Ectodermal cell (in vitro differentiated cells): ENCODE measurements at regions not wholly inside any gene's neighbourhood (a gene's known extent, or its start where the extent isn't known, plus 50 kb on each side); places are given as distances from the start of the nearest gene placed in this dataset.
"Not testable (repeated sequence)": the region's sequence is repeated elsewhere in the genome, so short reads cannot be mapped to it uniquely, and the experiment has no call there.

ENCODE experiments used
- H3K27ac ChIP-seq: 2 replicates; pipeline ENCODE4 v1.7.0; 2013; ENCODE audit warnings: mild to moderate bottlenecking, low read depth, low read length; ENCODE audit not compliant: insufficient read depth, poor library complexity, severe bottlenecking
- H3K27me3 ChIP-seq: 2 replicates; pipeline ENCODE4 v1.7.0; 2013; ENCODE audit warnings: mild to moderate bottlenecking, low read length; ENCODE audit not compliant: insufficient read depth, control insufficient read depth, poor library complexity, severe bottlenecking
- H3K36me3 ChIP-seq: one replicate; pipeline ENCODE4 v1.7.0; 2013; ENCODE audit warnings: low read length; ENCODE audit not compliant: control insufficient read depth, insufficient read depth
- H3K4me1 ChIP-seq: one replicate; pipeline ENCODE4 v1.7.0; 2013; ENCODE audit warnings: low read length; ENCODE audit not compliant: control insufficient read depth, insufficient read depth
- H3K4me3 ChIP-seq: 2 replicates; pipeline ENCODE4 v1.7.0; 2013; ENCODE audit warnings: low read depth, low read length, control low read depth; ENCODE audit not compliant: insufficient read depth
- H3K9me3 ChIP-seq: 2 replicates; pipeline ENCODE4 v1.7.0; 2013; ENCODE audit warnings: mild to moderate bottlenecking, low read length, moderate library complexity; ENCODE audit not compliant: control insufficient read depth
- WGBS, 2 experiments: methylation state at CpG; one replicate each; pipeline ENCODE4 v1.1.7; 2013; ENCODE audit warnings: missing lambda C conversion rate in 2 of 2; 5-methylcytosine and 5-hydroxymethylcytosine counted together

DNA sequence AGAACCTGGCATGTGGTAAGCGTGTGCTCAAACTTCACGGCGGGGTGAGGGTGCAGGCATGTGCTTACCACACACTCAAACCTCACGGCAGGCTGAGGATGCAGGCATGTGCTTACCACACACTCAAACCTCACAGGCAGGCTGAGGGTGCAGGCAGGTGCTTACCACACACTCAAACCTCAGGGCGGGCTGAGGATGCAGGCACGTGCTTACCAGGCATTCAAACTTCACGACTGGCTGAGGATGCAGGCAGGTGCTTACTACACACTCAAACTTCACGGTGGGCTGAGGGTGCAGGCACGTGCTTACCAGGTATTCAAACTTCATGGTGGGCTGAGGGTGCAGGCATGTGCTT, 105.0 kb upstream of the ALKAL2 start:
- Histone ChIP-seq H3K4me1 (peaks cover 9% of the 10 kb centered on the region), H3K27ac (no peak overlapping the region), H3K36me3 (no peaks in the 10 kb centered on the region), H3K27me3 (no peaks in the 10 kb centered on the region), H3K9me3 (no peaks in the 10 kb centered on the region), H3K4me3 (no peak overlapping the region)
- 94 to 96% methylated on average over 9 of the region's 9 CpGs for WGBS, 2 experiments

DNA sequence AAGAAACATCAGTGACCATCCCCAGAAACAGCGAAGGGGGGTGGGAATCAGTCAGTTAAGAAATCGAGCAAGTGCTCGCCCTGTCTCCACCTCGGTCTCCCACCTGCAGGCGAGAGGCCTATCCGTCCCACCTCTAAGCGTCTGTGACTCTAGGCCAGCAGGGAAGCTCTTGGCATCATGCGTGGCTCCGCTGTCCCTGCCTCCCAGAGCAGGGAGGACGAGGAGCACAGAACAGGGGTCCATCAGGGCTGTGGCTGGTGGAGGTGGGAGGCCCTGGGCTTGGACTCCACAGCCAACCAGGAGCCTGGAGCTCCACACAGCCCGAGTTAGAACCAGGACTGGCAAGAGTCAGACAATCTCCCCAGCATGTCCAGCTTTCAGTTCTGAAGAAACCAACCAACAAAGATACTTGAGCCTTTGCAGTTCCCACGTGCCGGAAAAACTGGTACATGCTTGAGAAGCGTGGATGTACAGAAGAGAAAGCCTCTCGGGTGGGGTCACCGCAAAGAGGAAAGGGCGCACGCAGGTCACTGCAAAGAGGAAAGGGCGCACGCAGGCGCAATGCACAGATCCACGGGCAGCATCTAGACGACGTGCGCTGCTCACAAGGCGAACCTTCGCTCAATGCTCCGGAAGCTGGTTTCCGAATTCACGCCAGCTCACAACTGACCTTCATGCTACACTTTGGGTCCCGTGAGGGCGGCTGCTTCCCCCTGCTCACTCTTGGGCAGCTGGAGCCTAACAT, 104.5 kb upstream of the ALKAL2 start:
- H3K9me3 ChIP-seq, result no peaks in the 10 kb centered on the region
- no peak overlapping the region for H3K27ac ChIP-seq
- H3K27me3 ChIP-seq, result no peaks in the 10 kb centered on the region
- no peak overlapping the region for H3K4me3 ChIP-seq
- peaks cover 9% of the 10 kb centered on the region for H3K4me1 ChIP-seq
- H3K36me3 ChIP-seq, result no peaks in the 10 kb centered on the region
- WGBS, 2 experiments, result 93% methylated on average over 32 of the region's 32 CpGs

DNA sequence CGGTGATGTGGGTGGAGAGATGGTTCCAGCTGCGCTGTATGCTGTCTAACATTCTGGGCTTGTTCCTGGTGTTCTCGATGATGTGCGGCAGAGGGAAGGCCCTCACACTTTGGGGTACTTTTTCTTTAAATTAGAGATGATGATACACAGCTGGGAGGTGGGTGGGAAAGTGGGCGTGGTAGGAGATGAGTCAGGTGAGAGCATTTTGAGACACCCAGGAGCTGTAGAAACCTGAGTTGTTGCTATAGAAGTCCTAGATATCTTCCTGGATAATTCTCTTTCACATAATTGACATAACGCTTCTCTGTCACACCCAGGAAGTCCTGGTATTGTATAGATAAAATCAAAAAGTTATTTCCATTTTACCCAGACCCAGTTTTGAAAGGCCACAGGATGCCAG, 103.8 kb upstream of the ALKAL2 start:
- no peaks in the 10 kb centered on the region for H3K9me3 ChIP-seq
- no peak overlapping the region for H3K27ac ChIP-seq
- H3K36me3 ChIP-seq, result no peaks in the 10 kb centered on the region
- peaks cover 9% of the 10 kb centered on the region for H3K4me1 ChIP-seq
- no peaks in the 10 kb centered on the region for H3K27me3 ChIP-seq
- H3K4me3 ChIP-seq, result no peak overlapping the region
- 93 to 98% methylated on average over 5 of the region's 6 CpGs for WGBS, 2 experiments

- H3K36me3 ChIP-seq, result no peaks in the 10 kb centered on the region
- H3K4me1 ChIP-seq, result peaks cover 9% of the 10 kb centered on the region
- H3K27ac ChIP-seq, result no peak overlapping the region
- 94 to 95% methylated on average over 14 of the region's 14 CpGs for WGBS, 2 experiments
- no peaks in the 10 kb centered on the region for H3K9me3 ChIP-seq
- H3K4me3 ChIP-seq, result no peak overlapping the region
- H3K27me3 ChIP-seq, result no peaks in the 10 kb centered on the region
Measured at GRCh38 chr2:390959-391358, 103.1 kb upstream of the ALKAL2 start.

DNA sequence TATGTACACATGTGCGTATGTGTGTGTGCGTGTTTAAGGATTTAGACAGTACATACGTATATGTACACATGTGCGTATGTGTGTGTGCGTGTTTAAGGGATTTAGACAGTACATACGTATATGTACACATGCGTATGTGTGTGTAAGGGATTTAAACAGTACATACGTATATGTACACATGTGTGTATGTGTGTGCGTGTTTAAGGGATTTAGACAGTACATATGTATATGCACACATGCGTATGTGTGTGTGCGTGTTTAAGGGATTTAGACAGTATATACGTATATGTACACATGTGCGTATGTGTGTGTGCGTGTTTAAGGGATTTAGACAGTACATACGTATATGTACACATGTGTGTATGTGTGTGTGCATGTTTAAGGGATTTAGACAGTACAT, 102.1 kb upstream of the ALKAL2 start:
- H3K36me3 ChIP-seq, H3K27ac ChIP-seq, H3K27me3 ChIP-seq, H3K4me1 ChIP-seq, H3K9me3 ChIP-seq, H3K4me3 ChIP-seq: not testable (repeated sequence)
- WGBS, 2 experiments, result 97% methylated on average over 15 of the region's 15 CpGs

GRCh38 chr2:388752-389151, 100.9 kb upstream of the ALKAL2 start:
- not testable (repeated sequence) for H3K9me3 ChIP-seq, H3K4me1 ChIP-seq, H3K4me3 ChIP-seq, H3K36me3 ChIP-seq, H3K27me3 ChIP-seq, H3K27ac ChIP-seq
- WGBS, 2 experiments, result 95 to 96% methylated on average over 24 of the region's 24 CpGs

GRCh38 chr2:387980-388421, 100.1 kb upstream of the ALKAL2 start:
- no peak overlapping the region for H3K4me3 ChIP-seq
- 88 to 90% methylated on average over 18 of the region's 18 CpGs for WGBS, 2 experiments
- no peaks in the 10 kb centered on the region for H3K27me3 ChIP-seq
- H3K9me3 ChIP-seq, result no peaks in the 10 kb centered on the region
- H3K36me3 ChIP-seq, result no peaks in the 10 kb centered on the region
- H3K27ac ChIP-seq, result no peak overlapping the region
- peaks cover 8% of the 10 kb centered on the region for H3K4me1 ChIP-seq

DNA sequence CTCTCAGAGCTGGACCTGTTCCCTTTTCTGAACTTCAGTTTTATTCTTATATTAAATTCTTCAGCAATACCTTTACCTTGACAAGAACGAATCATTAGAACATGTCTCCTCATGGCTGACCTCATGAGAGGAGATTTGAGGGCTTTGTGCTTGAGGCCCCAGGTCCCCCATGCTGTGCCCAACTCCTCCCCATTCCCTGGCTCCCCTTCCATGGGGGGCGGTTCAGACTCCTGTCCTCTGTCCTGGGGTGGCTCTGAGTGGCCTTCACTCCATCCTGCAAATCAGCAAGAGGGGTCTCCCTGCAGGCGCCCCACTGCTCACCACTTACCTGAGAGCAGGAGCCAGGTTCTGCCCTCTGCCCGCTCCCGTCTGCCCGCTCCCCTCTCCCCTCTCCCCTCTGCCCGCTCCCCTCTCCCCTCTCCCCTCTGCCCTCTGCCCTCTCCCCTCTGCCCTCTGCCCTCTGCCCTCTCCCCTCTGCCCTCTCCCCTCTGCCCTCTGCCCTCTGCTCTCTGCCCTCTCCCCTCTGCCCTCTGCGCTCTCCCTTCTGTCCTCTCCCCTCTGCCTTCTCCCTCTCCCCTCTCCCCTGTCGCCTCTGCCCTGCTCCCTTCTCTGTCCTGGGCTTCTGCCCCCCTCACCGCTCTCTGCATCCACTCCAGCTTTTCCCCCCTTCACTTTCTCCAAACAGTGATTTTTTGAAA, 98.7 kb upstream of the ALKAL2 start:
- 83 to 86% methylated on average over 6 to 7 of the region's 10 CpGs for WGBS, 2 experiments
- Histone ChIP-seq H3K4me1 (no peaks in the 10 kb centered on the region), H3K36me3 (no peaks in the 10 kb centered on the region)

GRCh38 chr2:385785-386184, 97.9 kb upstream of the ALKAL2 start:
- H3K4me3 ChIP-seq, result no peak overlapping the region
- peaks cover 4% of the 10 kb centered on the region for H3K27me3 ChIP-seq
- no peaks in the 10 kb centered on the region for H3K4me1 ChIP-seq
- H3K27ac ChIP-seq, result no peak overlapping the region
- no peaks in the 10 kb centered on the region for H3K36me3 ChIP-seq
- no peaks in the 10 kb centered on the region for H3K9me3 ChIP-seq
- WGBS, 2 experiments, result 75 to 78% methylated on average over 6 of the region's 6 CpGs

More for the DNA sequence above, 98.7 kb upstream of the ALKAL2 start:
- H3K4me3 ChIP-seq, result no peak overlapping the region
- no peak overlapping the region for H3K27ac ChIP-seq
- no peaks in the 10 kb centered on the region for H3K9me3 ChIP-seq
- peaks cover 2% of the 10 kb centered on the region for H3K27me3 ChIP-seq

DNA sequence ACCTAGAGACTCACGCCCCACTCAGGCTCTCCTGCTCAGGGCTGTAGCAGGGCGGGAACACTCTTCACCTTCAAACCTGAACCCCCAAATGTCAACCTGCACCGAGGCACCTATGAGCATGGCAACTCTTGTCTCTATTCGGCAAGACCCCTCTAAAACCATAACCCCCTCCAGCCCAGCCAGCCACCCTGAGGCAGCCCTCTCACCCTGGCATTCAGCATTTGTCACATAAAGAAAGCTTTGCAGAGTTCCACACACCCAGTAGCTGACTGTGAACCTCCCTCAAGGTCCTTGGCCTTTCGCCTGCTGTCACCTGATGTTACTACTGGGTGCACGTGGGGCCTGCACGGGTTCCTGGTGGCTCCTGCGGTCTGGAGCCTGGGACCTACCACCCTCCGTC, 97.2 kb upstream of the ALKAL2 start:
- WGBS, 2 experiments, result 93 to 94% methylated on average over 9 of the region's 9 CpGs
- H3K27me3 ChIP-seq, result peaks cover 4% of the 10 kb centered on the region
- no peaks in the 10 kb centered on the region for H3K36me3 ChIP-seq
- no peak overlapping the region for H3K27ac ChIP-seq
- no peaks in the 10 kb centered on the region for H3K4me1 ChIP-seq
- no peaks in the 10 kb centered on the region for H3K9me3 ChIP-seq
- H3K4me3 ChIP-seq, result no peak overlapping the region
